Astrocyte (in vitro differentiated cells and primary cell): ENCODE measurements at regions not wholly inside any gene's neighbourhood (a gene's known extent, or its start where the extent isn't known, plus 50 kb on each side); places are given as distances from the start of the nearest gene placed in this dataset.

Experiments used
- DNase-seq: peaks from one replicate; pipeline ENCODE4 v3.0.0-alpha.2; 2010; ENCODE audit warnings: low read depth
- FAIRE-seq: peaks from 2 replicates; lab custom pipeline; 2011; peaks lifted over from hg19 to GRCh38; lab: Jason Lieb, UNC
- H2AFZ ChIP-seq: 2 replicates; pipeline ENCODE4 v1.6.0; 2012; ENCODE audit warnings: low read depth, low read length, inconsistent platforms
- H3K27ac ChIP-seq: 2 replicates; pipeline ENCODE4 v1.5.1; 2011; ENCODE audit warnings: low read depth, low read length, inconsistent platforms
- H3K27me3 ChIP-seq: 2 replicates; pipeline ENCODE4 v1.6.0; 2011; ENCODE audit warnings: low read length, inconsistent platforms; ENCODE audit not compliant: insufficient read depth
- H3K36me3 ChIP-seq: 2 replicates; pipeline ENCODE4 v1.5.1; 2011; ENCODE audit warnings: low read length, inconsistent platforms; ENCODE audit not compliant: insufficient read depth
- H3K4me1 ChIP-seq: 2 replicates; pipeline ENCODE4 v1.5.1; 2011; ENCODE audit warnings: low read length, inconsistent platforms; ENCODE audit not compliant: insufficient read depth
- H3K4me2 ChIP-seq: 2 replicates; pipeline ENCODE4 v1.6.0; 2012; ENCODE audit warnings: low read length, inconsistent platforms
- H3K4me3 ChIP-seq: 2 replicates; pipeline ENCODE4 v1.5.1; 2011; ENCODE audit warnings: low read depth, mild to moderate bottlenecking, low read length, inconsistent platforms; ENCODE audit not compliant: insufficient read depth
- H3K79me2 ChIP-seq: 2 replicates; pipeline ENCODE4 v1.6.0; 2012; ENCODE audit warnings: mild to moderate bottlenecking, low read length, inconsistent platforms; ENCODE audit not compliant: insufficient read depth
- H3K9ac ChIP-seq: 2 replicates; pipeline ENCODE4 v1.6.0; 2012; ENCODE audit warnings: mild to moderate bottlenecking, low read length, inconsistent platforms
- H3K9me3 ChIP-seq: 2 replicates; pipeline ENCODE4 v1.5.1; 2012; ENCODE audit warnings: low read depth, mild to moderate bottlenecking, low read length, inconsistent platforms; ENCODE audit not compliant: insufficient read depth
- H4K20me1 ChIP-seq: 2 replicates; pipeline ENCODE4 v1.6.0; 2012; ENCODE audit warnings: low read length, inconsistent platforms; ENCODE audit not compliant: insufficient read depth
- H3K27ac Mint-ChIP-seq: one replicate; pipeline ENCODE4 v1.8.0; 2021; ENCODE audit warnings: mild to moderate bottlenecking, mixed read lengths; ENCODE audit not compliant: unreplicated experiment
- H3K27me3 Mint-ChIP-seq: one replicate; pipeline ENCODE4 v1.8.0; 2021; ENCODE audit warnings: low read depth, mixed read lengths; ENCODE audit not compliant: unreplicated experiment
- H3K36me3 Mint-ChIP-seq: one replicate; pipeline ENCODE4 v1.8.0; 2021; ENCODE audit warnings: low read depth, mixed read lengths; ENCODE audit not compliant: unreplicated experiment
- H3K4me1 Mint-ChIP-seq: one replicate; pipeline ENCODE4 v1.8.0; 2021; ENCODE audit warnings: low read depth, mixed read lengths; ENCODE audit not compliant: unreplicated experiment
- H3K4me3 Mint-ChIP-seq: one replicate; pipeline ENCODE4 v1.8.0; 2021; ENCODE audit warnings: mild to moderate bottlenecking, moderate library complexity, mixed read lengths; ENCODE audit not compliant: unreplicated experiment
- H3K9me3 Mint-ChIP-seq: one replicate; pipeline ENCODE4 v1.8.0; 2021; ENCODE audit warnings: mild to moderate bottlenecking, mixed read lengths; ENCODE audit not compliant: unreplicated experiment
- CTCF ChIP-seq: IDR thresholded peaks from 2 replicates; pipeline ENCODE4 v1.5.1; 2011; ENCODE audit warnings: low read depth, mild to moderate bottlenecking, inconsistent platforms, low read length, moderate library complexity; ENCODE audit not compliant: insufficient read depth
- EZH2 ChIP-seq: IDR thresholded peaks from 2 replicates; pipeline ENCODE4 v1.6.1; 2012; ENCODE audit warnings: mild to moderate bottlenecking, low read length, inconsistent platforms; ENCODE audit not compliant: insufficient read depth

GRCh38 chr5:143574236-143574635, 170.8 kb upstream of the NR3C1 start:
- Histone ChIP-seq H3K36me3 (no peaks in the 10 kb centered on the region), H3K27ac (no peak overlapping the region), H3K4me2 (no peak overlapping the region), H3K4me3 (no peak overlapping the region), H3K9ac (no peak overlapping the region), H3K79me2 (no peaks in the 10 kb centered on the region), H3K27me3 (no peaks in the 10 kb centered on the region), H2AFZ (no peak overlapping the region), H4K20me1 (no peaks in the 10 kb centered on the region), H3K9me3 (no peaks in the 10 kb centered on the region), H3K4me1 (peaks cover 5% of the 10 kb centered on the region)
- Mint-ChIP-seq H3K4me1 (peaks cover 8% of the 10 kb centered on the region), H3K27me3 (no peaks in the 10 kb centered on the region), H3K27ac (no peak overlapping the region), H3K9me3 (peaks cover 3% of the 10 kb centered on the region), H3K4me3 (no peak overlapping the region), H3K36me3 (no peaks in the 10 kb centered on the region)
- FAIRE-seq: no peak
- DNase-seq: no peak
- no peak for TF ChIP-seq EZH2
- no peak for TF ChIP-seq CTCF

DNA sequence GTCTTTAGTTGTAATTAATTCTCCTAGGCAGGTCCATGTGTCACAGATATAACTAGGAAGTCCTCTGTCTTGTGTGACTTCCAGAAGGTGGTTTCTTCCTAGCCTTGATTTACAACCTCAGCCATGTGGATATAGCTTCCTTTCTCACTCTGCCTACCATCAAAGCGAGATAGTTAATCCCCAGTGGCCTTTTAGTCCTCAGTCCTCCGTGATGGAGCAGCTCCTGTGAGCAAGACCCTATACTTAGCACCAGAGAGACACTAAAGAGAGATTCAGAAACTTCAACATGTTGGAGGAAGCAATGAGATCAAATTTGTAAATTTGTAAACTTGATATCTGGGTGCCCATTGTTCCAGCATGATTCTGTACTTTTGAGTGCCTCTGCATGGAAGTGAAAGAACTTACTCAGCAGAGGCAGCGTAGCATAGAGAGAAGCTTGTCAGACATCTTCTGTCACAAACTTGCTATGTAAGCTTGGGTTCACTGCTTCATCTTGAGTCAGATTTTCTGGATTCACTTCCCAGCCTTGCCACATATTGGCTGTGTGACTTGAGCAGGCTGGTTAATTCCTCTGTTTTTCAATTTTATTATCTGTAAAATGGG, 170.2 kb upstream of the NR3C1 start:
- Histone ChIP-seq H3K4me1 (peaks cover 5% of the 10 kb centered on the region), H3K27ac (no peak overlapping the region), H3K36me3 (no peaks in the 10 kb centered on the region), H4K20me1 (no peaks in the 10 kb centered on the region), H3K79me2 (no peaks in the 10 kb centered on the region), H3K9me3 (no peaks in the 10 kb centered on the region), H3K4me2 (no peak overlapping the region), H3K4me3 (no peak overlapping the region), H2AFZ (no peak overlapping the region), H3K9ac (no peak overlapping the region), H3K27me3 (no peaks in the 10 kb centered on the region)
- no peaks in the 10 kb centered on the region for H3K27me3 Mint-ChIP-seq
- H3K27ac Mint-ChIP-seq: no peak overlapping the region
- H3K4me3 Mint-ChIP-seq: no peak overlapping the region
- H3K36me3 Mint-ChIP-seq: no peaks in the 10 kb centered on the region
- no peak for FAIRE-seq
- TF ChIP-seq EZH2 (no peak), CTCF (no peak)
- peaks cover 3% of the 10 kb centered on the region for H3K9me3 Mint-ChIP-seq
- peaks cover 8% of the 10 kb centered on the region for H3K4me1 Mint-ChIP-seq
- DNase-seq: no peak

- no peak overlapping the region for H3K4me3 ChIP-seq
- H2AFZ ChIP-seq: no peak overlapping the region
- H4K20me1 ChIP-seq: no peaks in the 10 kb centered on the region
- peaks cover 5% of the 10 kb centered on the region for H3K4me1 ChIP-seq
- H3K27ac Mint-ChIP-seq: no peak overlapping the region
- no peak overlapping the region for H3K9ac ChIP-seq
- H3K36me3 Mint-ChIP-seq: no peaks in the 10 kb centered on the region
- no peaks in the 10 kb centered on the region for H3K27me3 Mint-ChIP-seq
- FAIRE-seq (no peak), DNase-seq (no peak)
- H3K27ac ChIP-seq: no peak overlapping the region
- H3K9me3 Mint-ChIP-seq: peaks cover 3% of the 10 kb centered on the region
- no peaks in the 10 kb centered on the region for H3K36me3 ChIP-seq
- no peaks in the 10 kb centered on the region for H3K79me2 ChIP-seq
- no peaks in the 10 kb centered on the region for H3K9me3 ChIP-seq
- no peak overlapping the region for H3K4me3 Mint-ChIP-seq
- H3K27me3 ChIP-seq: no peaks in the 10 kb centered on the region
- TF ChIP-seq EZH2 (no peak), CTCF (no peak)
- no peak overlapping the region for H3K4me2 ChIP-seq
- peaks cover 8% of the 10 kb centered on the region for H3K4me1 Mint-ChIP-seq
Observed at GRCh38 chr5:143572671-143573070, 169.2 kb upstream of the NR3C1 start.
